H1 (cell line): ENCODE measurements at regions not wholly inside any gene's neighbourhood (a gene's known extent, or its start where the extent isn't known, plus 50 kb on each side); places are given as distances from the start of the nearest gene placed in this dataset.

Experiments
- CHD7 ChIP-seq: fragments of 300-600 bp; sonication (generic); IDR thresholded peaks from 2 replicates; pipeline ENCODE4 v1.7.1; 2012; ENCODE audit warnings: low read length, moderate library complexity, mild to moderate bottlenecking, inconsistent platforms; ENCODE audit not compliant: insufficient replicate concordance
- MAX ChIP-seq: IDR thresholded peaks from 2 replicates; pipeline ENCODE4 v1.6.1; 2012; ENCODE audit warnings: inconsistent platforms
- RXRA ChIP-seq: IDR thresholded peaks from 2 replicates; pipeline ENCODE4 v1.6.1; 2011; ENCODE audit warnings: low read depth, mild to moderate bottlenecking, low read length, moderate library complexity; ENCODE audit not compliant: insufficient read depth
- SAP30 ChIP-seq: fragments of 300-600 bp; sonication (generic); IDR thresholded peaks from 2 replicates; pipeline ENCODE4 v1.7.1; 2012; ENCODE audit warnings: low read length, moderate library complexity, mild to moderate bottlenecking, inconsistent platforms; ENCODE audit not compliant: insufficient read depth, insufficient replicate concordance

- TF ChIP-seq CHD7 (no peak), SAP30 (no peak), MAX (no peak), RXRA (no peak)
These were observed 234.8 kb upstream of the WWC1 start (continued) for GRCh38 chr5:168056499-168057182.
